ENCODE measurements at regions not wholly inside any gene's neighbourhood (a gene's known extent, or its start where the extent isn't known, plus 50 kb on each side); places are given as distances from the start of the nearest gene placed in this dataset.
"Not testable (repeated sequence)": the region's sequence is repeated elsewhere in the genome, so short reads cannot be mapped to it uniquely, and the experiment has no call there.

- no peak for DNase-seq (ENCODE audit: low read depth)
Measured at GRCh38 chr1:5686925-5687706, 305.1 kb downstream of the NPHP4 start.

- no peak for DNase-seq (ENCODE audit: low read depth)
Measured at GRCh38 chr1:5686195-5686594, 306.0 kb downstream of the NPHP4 start.

GRCh38 chr1:5685446-5686040 lies 306.7 kb downstream of the NPHP4 start:
- DNase-seq (ENCODE audit: low read depth): no peak

- DNase-seq (ENCODE audit: low read depth): no peak
Measured at GRCh38 chr1:5684791-5685190, 307.4 kb downstream of the NPHP4 start.

- no peak for DNase-seq (ENCODE audit: low read depth)
Measured at GRCh38 chr1:5683446-5683845, 308.8 kb downstream of the NPHP4 start.

- no peak for DNase-seq (ENCODE audit: low read depth)
Measured at GRCh38 chr1:5682626-5683225, 309.5 kb downstream of the NPHP4 start.

GRCh38 chr1:5681654-5682053 lies 310.6 kb downstream of the NPHP4 start:
- DNase-seq (ENCODE audit: low read depth): no peak

GRCh38 chr1:5680600-5680999 lies 311.6 kb downstream of the NPHP4 start:
- DNase-seq (ENCODE audit: low read depth): no peak

GRCh38 chr1:5678759-5679158 lies 313.5 kb downstream of the NPHP4 start:
- no peak for DNase-seq (ENCODE audit: low read depth)

GRCh38 chr1:5672355-5672754 lies 319.9 kb downstream of the NPHP4 start:
- not testable (repeated sequence) for DNase-seq (ENCODE audit: low read depth)

- no peak for DNase-seq (ENCODE audit: low read depth)
Measured at GRCh38 chr1:5670590-5671350, 321.5 kb downstream of the NPHP4 start.

GRCh38 chr1:5667513-5668325 lies 324.5 kb downstream of the NPHP4 start:
- DNase-seq (ENCODE audit: low read depth): no peak

GRCh38 chr1:5664906-5665875 lies 327.0 kb downstream of the NPHP4 start:
- no peak for DNase-seq (ENCODE audit: low read depth)

- no peak for DNase-seq (ENCODE audit: low read depth)
Measured at GRCh38 chr1:5664081-5664768, 328.0 kb downstream of the NPHP4 start.

GRCh38 chr1:5662744-5663126 lies 329.5 kb downstream of the NPHP4 start:
- DNase-seq (ENCODE audit: low read depth): no peak

GRCh38 chr1:5662086-5662743 lies 330.0 kb downstream of the NPHP4 start:
- DNase-seq (ENCODE audit: low read depth): no peak

GRCh38 chr1:5661196-5662085 lies 330.8 kb downstream of the NPHP4 start:
- DNase-seq (ENCODE audit: low read depth): no peak
